CD4-positive, alpha-beta memory T cell (primary cell): ENCODE measurements at regions not wholly inside any gene's neighbourhood (a gene's known extent, or its start where the extent isn't known, plus 50 kb on each side); places are given as distances from the start of the nearest gene placed in this dataset.

Experiments
- CTCF ChIA-PET: fragments of 350-600 bp; sonication (Branson Sonifier 250); formaldehyde crosslinking; loops from one replicate; lab custom pipeline; 2021; ENCODE audit warnings: inconsistent platforms; ENCODE audit not compliant: partially characterized antibody; lab: Charles Lee
- POLR2A ChIA-PET: fragments of 350-600 bp; sonication (Branson Sonifier 250); formaldehyde crosslinking; loops from one replicate; lab custom pipeline; 2021; ENCODE audit not compliant: partially characterized antibody; lab: Charles Lee
- DNase-seq, 5 donors: peaks; one replicate each; pipeline versions ENCODE4 v3.0.0 to v3.0.0-alpha.2; 2020 to 2022; ENCODE audit warnings: mixed read lengths in 1 of 5
- H3K27ac ChIP-seq: one replicate; pipeline ENCODE4 v1.7.0; 2013; ENCODE audit warnings: low read depth, low read length
- H3K27me3 ChIP-seq: 2 replicates; pipeline ENCODE4 v1.7.0; 2013; ENCODE audit warnings: mild to moderate bottlenecking, low read length, moderate library complexity; ENCODE audit not compliant: insufficient read depth
- H3K36me3 ChIP-seq: 2 replicates; pipeline ENCODE4 v1.7.0; 2013; ENCODE audit warnings: mild to moderate bottlenecking, low read length, moderate library complexity; ENCODE audit not compliant: insufficient read depth
- H3K4me1 ChIP-seq: 2 replicates; pipeline ENCODE4 v1.7.0; 2013; ENCODE audit warnings: mild to moderate bottlenecking, low read length, moderate library complexity; ENCODE audit not compliant: insufficient read depth
- H3K4me3 ChIP-seq, 2 donors: one replicate each; pipeline ENCODE4 v1.7.0; 2013; ENCODE audit warnings: low read length in 2 of 2, mild to moderate bottlenecking in 1 of 2
- H3K9me3 ChIP-seq, 2 donors: one replicate each; pipeline ENCODE4 v1.7.0; 2013; ENCODE audit warnings: low read length in 2 of 2, control low read depth in 1 of 2; ENCODE audit not compliant: control insufficient read depth in 1 of 2
- H3K27ac Mint-ChIP-seq, 7 donors: one replicate each; pipeline ENCODE4 v1.8.0; 2020 to 2021; ENCODE audit warnings: mixed read lengths in 7 of 7, mild to moderate bottlenecking in 6 of 7, inconsistent platforms in 3 of 7, moderate library complexity in 3 of 7
- H3K27me3 Mint-ChIP-seq, 2 donors: one replicate each; pipeline ENCODE4 v1.8.0; 2020 to 2021; ENCODE audit warnings: mixed read lengths in 2 of 2
- H3K36me3 Mint-ChIP-seq, 2 donors: one replicate each; pipeline ENCODE4 v1.8.0; 2020 to 2021; ENCODE audit warnings: mixed read lengths in 2 of 2, inconsistent platforms in 1 of 2, mild to moderate bottlenecking in 1 of 2
- H3K4me1 Mint-ChIP-seq, 4 donors: one replicate each; pipeline ENCODE4 v1.8.0; 2020 to 2021; ENCODE audit warnings: mixed read lengths in 4 of 4, mild to moderate bottlenecking in 1 of 4
- H3K4me3 Mint-ChIP-seq, 8 donors: one replicate each; pipeline ENCODE4 v1.8.0; 2020 to 2021; ENCODE audit warnings: mixed read lengths in 8 of 8, mild to moderate bottlenecking in 7 of 8, moderate library complexity in 6 of 8, inconsistent platforms in 3 of 8
- H3K9me3 Mint-ChIP-seq, 8 donors: one replicate each; pipeline ENCODE4 v1.8.0; 2020 to 2021; ENCODE audit warnings: mixed read lengths in 8 of 8, mild to moderate bottlenecking in 5 of 8, inconsistent platforms in 3 of 8, moderate library complexity in 1 of 8
- intact Hi-C: fragments of 100-400 bp; cut with micrococcal nuclease; formaldehyde crosslinking; loops from one replicate; pipeline ENCODE4 v1.15.1; 2023

GRCh38 chr19:29379257-29380021, 146.4 kb upstream of the VSTM2B start:
- Histone ChIP-seq H3K36me3 (no peaks in the 10 kb centered on the region), H3K27me3 (no peaks in the 10 kb centered on the region), H3K9me3 (no peaks in the 10 kb centered on the region), H3K4me1 (no peaks in the 10 kb centered on the region), H3K4me3 (no peak overlapping the region), H3K27ac (no peak overlapping the region)
- no peak overlapping the region for H3K4me3 Mint-ChIP-seq
- no peaks in the 10 kb centered on the region for H3K36me3 Mint-ChIP-seq
- POLR2A ChIA-PET, result no interaction called here
- peaks cover 0 to under 1% (median 0%) of the 10 kb centered on the region in 8 donors for H3K9me3 Mint-ChIP-seq
- DNase-seq, result no peak
- intact Hi-C loops, result no loop called here
- CTCF ChIA-PET, result no interaction called here
- no peak overlapping the region for H3K27ac Mint-ChIP-seq
- no peaks in the 10 kb centered on the region for H3K4me1 Mint-ChIP-seq
- H3K27me3 Mint-ChIP-seq, result peaks cover 10% of the 10 kb centered on the region in 2 donors

- peaks cover 10% of the 10 kb centered on the region in 2 donors for H3K27me3 Mint-ChIP-seq
These were observed 145.2 kb upstream of the VSTM2B start for GRCh38 chr19:29380581-29380980.

DNA sequence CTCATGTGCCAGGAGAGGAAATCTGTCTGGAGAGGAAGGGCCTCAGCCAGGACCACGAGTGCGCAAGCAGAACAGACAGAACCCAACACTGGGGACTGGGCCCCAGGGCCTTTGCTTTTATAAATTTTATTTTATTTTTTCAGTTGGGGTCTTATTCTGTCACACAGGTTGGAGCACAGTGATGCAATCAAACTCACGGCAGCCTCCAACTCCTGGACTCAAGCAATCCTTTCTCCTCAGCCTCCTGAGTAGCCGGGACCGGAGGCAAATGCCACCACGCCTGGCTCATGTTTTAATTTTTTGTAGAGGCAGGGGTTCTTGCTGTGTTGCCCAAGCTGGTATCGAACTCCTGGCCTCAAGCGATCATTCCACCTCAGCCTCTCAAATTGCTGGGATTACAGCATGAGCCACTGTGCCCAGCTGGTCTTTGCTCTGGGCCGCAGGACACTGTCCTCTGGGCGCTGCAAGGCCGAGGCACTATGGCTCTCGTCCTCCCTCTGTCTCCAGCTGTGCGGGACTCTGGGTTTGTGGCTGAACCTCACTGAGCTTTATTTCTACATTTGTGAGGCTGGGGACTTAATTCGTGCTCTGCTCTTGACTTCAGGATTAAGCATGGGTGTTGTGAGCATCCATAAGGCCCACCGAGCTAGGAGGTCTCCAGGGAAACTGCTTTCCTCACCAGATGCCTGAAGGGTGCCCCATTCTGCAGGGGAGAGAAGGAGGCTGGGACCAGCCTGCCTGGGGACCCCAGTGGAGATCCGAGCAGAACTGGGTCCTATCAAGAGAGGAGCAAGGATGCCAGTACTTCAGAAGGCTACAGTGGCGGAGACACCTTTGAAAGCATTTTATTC, 144.2 kb upstream of the VSTM2B start:
- peaks cover 10% of the 10 kb centered on the region in 2 donors for H3K27me3 Mint-ChIP-seq
- Histone ChIP-seq H3K27ac (no peak overlapping the region), H3K27me3 (no peaks in the 10 kb centered on the region), H3K36me3 (no peaks in the 10 kb centered on the region), H3K9me3 (no peaks in the 10 kb centered on the region), H3K4me1 (no peaks in the 10 kb centered on the region), H3K4me3 (no peak overlapping the region)
- H3K4me1 Mint-ChIP-seq, result no peaks in the 10 kb centered on the region
- intact Hi-C loops, result no loop called here
- no peak overlapping the region for H3K4me3 Mint-ChIP-seq
- no peak for DNase-seq
- ChIA-PET CTCF (no interaction called here), POLR2A (no interaction called here)
- peaks cover 0 to 3% (median 0%) of the 10 kb centered on the region in 8 donors for H3K9me3 Mint-ChIP-seq
- no peak overlapping the region for H3K27ac Mint-ChIP-seq
- H3K36me3 Mint-ChIP-seq, result no peaks in the 10 kb centered on the region

More at GRCh38 chr19:29380581-29380980, 145.2 kb upstream of the VSTM2B start:
- ChIA-PET CTCF (no interaction called here), POLR2A (no interaction called here)
- H3K4me1 ChIP-seq, result no peaks in the 10 kb centered on the region
- no peaks in the 10 kb centered on the region for H3K27me3 ChIP-seq
- no peak overlapping the region for H3K4me3 Mint-ChIP-seq
- no peak overlapping the region for H3K27ac ChIP-seq
- DNase-seq, result no peak
- H3K27ac Mint-ChIP-seq, result no peak overlapping the region
- no peaks in the 10 kb centered on the region for H3K36me3 ChIP-seq
- intact Hi-C loops, result no loop called here
- no peaks in the 10 kb centered on the region for H3K36me3 Mint-ChIP-seq
- H3K9me3 ChIP-seq, result no peaks in the 10 kb centered on the region
- H3K9me3 Mint-ChIP-seq, result peaks cover 0 to 3% (median 0%) of the 10 kb centered on the region in 8 donors
- H3K4me3 ChIP-seq, result no peak overlapping the region
- no peaks in the 10 kb centered on the region for H3K4me1 Mint-ChIP-seq

GRCh38 chr19:29383696-29384095, 142.1 kb upstream of the VSTM2B start:
- Histone ChIP-seq H3K27ac (no peak overlapping the region), H3K9me3 (no peaks in the 10 kb centered on the region), H3K4me1 (no peaks in the 10 kb centered on the region), H3K36me3 (no peaks in the 10 kb centered on the region), H3K4me3 (no peak overlapping the region), H3K27me3 (no peaks in the 10 kb centered on the region)
- no peaks in the 10 kb centered on the region for H3K4me1 Mint-ChIP-seq
- intact Hi-C loops, result no loop called here
- no peak overlapping the region for H3K27ac Mint-ChIP-seq
- peaks cover 0 to 4% (median under 1%) of the 10 kb centered on the region in 8 donors for H3K9me3 Mint-ChIP-seq
- no peak for DNase-seq
- ChIA-PET CTCF (no interaction called here), POLR2A (no interaction called here)
- H3K27me3 Mint-ChIP-seq, result peaks cover 4 to 12% of the 10 kb centered on the region in 2 donors
- no peak overlapping the region for H3K4me3 Mint-ChIP-seq
- no peaks in the 10 kb centered on the region for H3K36me3 Mint-ChIP-seq

- no peaks in the 10 kb centered on the region for H3K36me3 Mint-ChIP-seq
- no peak overlapping the region for H3K4me3 ChIP-seq
- no peaks in the 10 kb centered on the region for H3K4me1 Mint-ChIP-seq
- no peaks in the 10 kb centered on the region for H3K36me3 ChIP-seq
- no peaks in the 10 kb centered on the region for H3K9me3 ChIP-seq
- H3K27ac ChIP-seq, result no peak overlapping the region
- CTCF ChIA-PET, result no interaction called here
- H3K9me3 Mint-ChIP-seq, result peaks cover 0 to 9% (median 2%) of the 10 kb centered on the region in 8 donors
- H3K4me3 Mint-ChIP-seq, result no peak overlapping the region
- no peak for DNase-seq
- intact Hi-C loops, result no loop called here
- POLR2A ChIA-PET, result no interaction called here
- peak overlapping the region in 1 of 7 donors; percentile 19 for H3K27ac Mint-ChIP-seq
- H3K27me3 ChIP-seq, result no peaks in the 10 kb centered on the region
- no peaks in the 10 kb centered on the region for H3K4me1 ChIP-seq
- H3K27me3 Mint-ChIP-seq, result peaks cover 4 to 8% of the 10 kb centered on the region in 2 donors
These were observed 141.1 kb upstream of the VSTM2B start for GRCh38 chr19:29384656-29385055.

DNA sequence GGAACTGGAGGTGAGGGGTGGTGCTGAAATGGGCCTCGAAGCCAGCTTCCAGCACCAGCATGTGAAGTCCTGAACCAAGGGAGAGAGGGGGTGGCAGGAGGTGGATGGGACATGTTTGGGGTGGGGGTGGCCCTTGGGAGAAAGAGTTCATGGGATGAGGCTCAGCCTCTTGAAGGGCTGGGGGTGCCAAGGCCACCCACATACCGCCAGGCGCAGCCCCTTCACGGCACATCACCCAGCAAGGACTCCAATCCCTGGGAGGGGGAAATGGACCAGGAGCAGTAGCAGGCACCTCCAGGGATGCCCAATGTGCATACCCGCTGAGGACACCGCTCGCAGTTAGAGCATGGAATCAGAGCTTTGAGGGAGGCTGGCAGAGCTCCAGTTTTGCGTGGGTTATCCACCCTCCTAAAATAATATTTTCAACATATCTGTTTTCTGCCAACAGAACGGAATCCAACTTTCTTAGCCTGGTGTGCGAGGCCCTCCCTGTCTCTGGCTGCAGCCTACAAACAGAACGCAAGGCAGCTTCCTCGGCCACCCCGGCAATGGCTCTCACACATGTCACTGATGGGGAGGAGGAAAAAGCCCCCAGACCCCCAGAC, 140.5 kb upstream of the VSTM2B start:
- Mint-ChIP-seq H3K9me3 (peaks cover 0 to 14% (median 3%) of the 10 kb centered on the region in 8 donors), H3K4me1 (no peaks in the 10 kb centered on the region), H3K4me3 (no peak overlapping the region), H3K27me3 (peaks cover 0 to 2% of the 10 kb centered on the region in 2 donors), H3K36me3 (no peaks in the 10 kb centered on the region), H3K27ac (no peak overlapping the region)
- no peaks in the 10 kb centered on the region for H3K9me3 ChIP-seq
- H3K4me3 ChIP-seq, result no peak overlapping the region
- H3K4me1 ChIP-seq, result no peaks in the 10 kb centered on the region
- DNase-seq, result no peak
- intact Hi-C loops, result no loop called here
- ChIA-PET POLR2A (no interaction called here), CTCF (no interaction called here)
- no peaks in the 10 kb centered on the region for H3K36me3 ChIP-seq
- no peak overlapping the region for H3K27ac ChIP-seq
- no peaks in the 10 kb centered on the region for H3K27me3 ChIP-seq

GRCh38 chr19:29386970-29387369, 138.8 kb upstream of the VSTM2B start:
- no peaks in the 10 kb centered on the region for H3K4me1 Mint-ChIP-seq
- CTCF ChIA-PET, result no interaction called here
- no peak overlapping the region for H3K4me3 ChIP-seq
- peaks cover 0 to 22% (median 15%) of the 10 kb centered on the region in 8 donors for H3K9me3 Mint-ChIP-seq
- H3K9me3 ChIP-seq, result peaks cover 0 to 3% of the 10 kb centered on the region in 2 donors
- no peaks in the 10 kb centered on the region for H3K36me3 ChIP-seq
- H3K27ac ChIP-seq, result no peak overlapping the region
- H3K36me3 Mint-ChIP-seq, result no peaks in the 10 kb centered on the region
- intact Hi-C loops, result no loop called here
- no peaks in the 10 kb centered on the region for H3K27me3 ChIP-seq
- peaks cover 0 to 4% of the 10 kb centered on the region in 2 donors for H3K27me3 Mint-ChIP-seq
- POLR2A ChIA-PET, result no interaction called here
- H3K27ac Mint-ChIP-seq, result no peak overlapping the region
- H3K4me3 Mint-ChIP-seq, result no peak overlapping the region
- DNase-seq, result no peak
- no peaks in the 10 kb centered on the region for H3K4me1 ChIP-seq
